ENCODE measurements at regions not wholly inside any gene's neighbourhood (a gene's known extent, or its start where the extent isn't known, plus 50 kb on each side); places are given as distances from the start of the nearest gene placed in this dataset.

- H3K4me2 ChIP-seq (ENCODE audit: insufficient read depth, low read length): no peak overlapping the region
- H4K20me1 ChIP-seq (ENCODE audit: insufficient read depth, low read length): no peaks in the 10 kb centered on the region
- no peaks in the 10 kb centered on the region for H3K36me3 ChIP-seq (ENCODE audit: insufficient read depth, low read length)
- H3K4me1 ChIP-seq (ENCODE audit: insufficient read depth, low read length): peaks cover 10% of the 10 kb centered on the region
- no peak overlapping the region for H3K27ac ChIP-seq (ENCODE audit: low read depth, low read length)
- peak overlapping the region; percentile 20 for H2AFZ ChIP-seq (ENCODE audit: low read length)
- H3K9me3 ChIP-seq (ENCODE audit: low read depth, low read length): no peaks in the 10 kb centered on the region
- no peaks in the 10 kb centered on the region for H3K79me2 ChIP-seq (ENCODE audit: insufficient read depth, low read length)
- no peak for TF ChIP-seq CTCF (IDR thresholded peaks at IDR 0.05; ENCODE audit: extremely low read depth, low read depth, low read length)
- no peak for DNase-seq (ENCODE audit: insufficient read length, low spot score, missing footprints)
- H3K27me3 ChIP-seq (ENCODE audit: insufficient read depth, low read length): no peaks in the 10 kb centered on the region
- H3K4me3 ChIP-seq (ENCODE audit: insufficient read depth, low read length): no peak overlapping the region
These were observed 540.9 kb upstream of the WWC1 start for GRCh38 chr5:167750586-167750985.

- DNase-seq (ENCODE audit: insufficient read length, low spot score, missing footprints): no peak
- Histone ChIP-seq H2AFZ (ENCODE audit: low read length) (no peak overlapping the region), H3K27ac (ENCODE audit: low read depth, low read length) (no peak overlapping the region), H3K4me2 (ENCODE audit: insufficient read depth, low read length) (no peak overlapping the region), H4K20me1 (ENCODE audit: insufficient read depth, low read length) (no peaks in the 10 kb centered on the region), H3K27me3 (ENCODE audit: insufficient read depth, low read length) (no peaks in the 10 kb centered on the region), H3K4me1 (ENCODE audit: insufficient read depth, low read length) (peaks cover 10% of the 10 kb centered on the region), H3K9me3 (ENCODE audit: low read depth, low read length) (no peaks in the 10 kb centered on the region), H3K36me3 (ENCODE audit: insufficient read depth, low read length) (no peaks in the 10 kb centered on the region), H3K4me3 (ENCODE audit: insufficient read depth, low read length) (no peak overlapping the region), H3K79me2 (ENCODE audit: insufficient read depth, low read length) (no peaks in the 10 kb centered on the region)
- no peak for TF ChIP-seq CTCF (IDR thresholded peaks at IDR 0.05; ENCODE audit: extremely low read depth, low read depth, low read length)
These were observed 538.5 kb upstream of the WWC1 start for GRCh38 chr5:167752936-167753335.

- TF ChIP-seq CTCF (IDR thresholded peaks at IDR 0.05; ENCODE audit: extremely low read depth, low read depth, low read length): no peak
- Histone ChIP-seq H2AFZ (ENCODE audit: low read length) (no peak overlapping the region), H3K27ac (ENCODE audit: low read depth, low read length) (no peak overlapping the region), H3K4me1 (ENCODE audit: insufficient read depth, low read length) (peaks cover 10% of the 10 kb centered on the region), H3K4me3 (ENCODE audit: insufficient read depth, low read length) (no peak overlapping the region), H3K27me3 (ENCODE audit: insufficient read depth, low read length) (no peaks in the 10 kb centered on the region), H3K4me2 (ENCODE audit: insufficient read depth, low read length) (no peak overlapping the region), H3K79me2 (ENCODE audit: insufficient read depth, low read length) (no peaks in the 10 kb centered on the region), H4K20me1 (ENCODE audit: insufficient read depth, low read length) (no peaks in the 10 kb centered on the region), H3K36me3 (ENCODE audit: insufficient read depth, low read length) (no peaks in the 10 kb centered on the region), H3K9me3 (ENCODE audit: low read depth, low read length) (no peaks in the 10 kb centered on the region)
- DNase-seq (ENCODE audit: insufficient read length, low spot score, missing footprints): no peak
These were observed 537.5 kb upstream of the WWC1 start for GRCh38 chr5:167753725-167754490.

GRCh38 chr5:167754501-167755021 lies 536.9 kb upstream of the WWC1 start:
- Histone ChIP-seq H3K27me3 (ENCODE audit: insufficient read depth, low read length) (no peaks in the 10 kb centered on the region), H4K20me1 (ENCODE audit: insufficient read depth, low read length) (no peaks in the 10 kb centered on the region), H3K79me2 (ENCODE audit: insufficient read depth, low read length) (no peaks in the 10 kb centered on the region), H3K4me2 (ENCODE audit: insufficient read depth, low read length) (no peak overlapping the region), H3K36me3 (ENCODE audit: insufficient read depth, low read length) (no peaks in the 10 kb centered on the region), H3K4me3 (ENCODE audit: insufficient read depth, low read length) (no peak overlapping the region), H3K9me3 (ENCODE audit: low read depth, low read length) (no peaks in the 10 kb centered on the region), H3K27ac (ENCODE audit: low read depth, low read length) (no peak overlapping the region), H3K4me1 (ENCODE audit: insufficient read depth, low read length) (peaks cover 13% of the 10 kb centered on the region), H2AFZ (ENCODE audit: low read length) (peak overlapping the region; percentile 3)
- no peak for TF ChIP-seq CTCF (IDR thresholded peaks at IDR 0.05; ENCODE audit: extremely low read depth, low read depth, low read length)
- no peak for DNase-seq (ENCODE audit: insufficient read length, low spot score, missing footprints)
